NT2/D1 (cell line): ENCODE measurements at regions not wholly inside any gene's neighbourhood (a gene's known extent, or its start where the extent isn't known, plus 50 kb on each side); places are given as distances from the start of the nearest gene placed in this dataset.

ENCODE experiments used
- SUZ12 ChIP-seq: IDR thresholded peaks from 2 replicates; pipeline ENCODE4 v1.6.1; 2011; ENCODE audit not compliant: insufficient read length, insufficient read depth; ENCODE audit errors: extremely low read depth
- YY1 ChIP-seq: IDR thresholded peaks from 2 replicates; pipeline ENCODE4 v1.6.1; 2011; ENCODE audit not compliant: insufficient read length, insufficient read depth

GRCh38 chr12:28645436-28645835 lies 455.2 kb downstream of the CCDC91 start:
- TF ChIP-seq YY1 (no peak), SUZ12 (no peak)
